ENCODE measurements at regions not wholly inside any gene's neighbourhood (a gene's known extent, or its start where the extent isn't known, plus 50 kb on each side); places are given as distances from the start of the nearest gene placed in this dataset.
A peak's percentile ranks its signal among the peaks of the same experiment; 100 is the strongest.
"Not testable (repeated sequence)": the region's sequence is repeated elsewhere in the genome, so short reads cannot be mapped to it uniquely, and the experiment has no call there.

DNA sequence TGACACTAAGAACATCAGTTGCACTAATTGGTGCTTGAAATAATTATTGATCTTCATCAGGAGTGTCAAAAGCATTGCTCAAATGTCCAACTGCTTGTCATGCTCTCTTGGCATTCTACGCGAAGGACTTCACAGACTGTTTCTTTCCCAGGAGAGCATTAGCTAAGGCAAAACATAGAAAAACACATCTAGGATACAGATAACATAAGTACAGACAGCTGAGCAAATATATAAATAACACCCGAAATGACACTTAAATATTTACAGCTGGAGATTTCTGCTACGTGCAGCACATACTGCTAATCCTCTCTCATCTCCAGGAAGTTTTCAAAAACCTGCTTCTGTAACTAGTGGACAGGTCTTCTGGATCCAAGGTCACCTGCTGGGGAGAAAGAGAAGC is 120.0 kb upstream of the PRMT8 start:
- DNase-seq = peak; percentile 86

DNA sequence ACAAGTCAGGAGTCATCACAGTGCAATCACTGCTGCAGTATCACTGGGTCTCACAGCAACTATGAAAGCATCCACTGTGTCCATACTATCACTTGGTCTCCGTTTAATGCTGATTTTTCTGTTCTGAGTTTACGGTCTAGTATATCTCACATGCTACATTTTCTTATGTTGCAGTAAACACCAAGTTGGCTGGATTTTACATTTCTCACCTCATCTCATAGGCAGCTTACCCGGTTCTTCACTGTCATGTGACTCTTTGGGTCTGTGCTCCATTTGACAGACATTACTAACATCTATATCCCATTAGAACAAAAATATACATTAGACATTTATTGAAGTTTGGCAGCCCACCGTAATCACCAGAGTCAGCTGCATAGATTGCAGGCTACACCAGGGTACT is 115.7 kb upstream of the PRMT8 start:
- DNase-seq = no peak

GRCh38 chr12:3376779-3377455 is 114.1 kb upstream of the PRMT8 start:
- DNase-seq = no peak

DNA sequence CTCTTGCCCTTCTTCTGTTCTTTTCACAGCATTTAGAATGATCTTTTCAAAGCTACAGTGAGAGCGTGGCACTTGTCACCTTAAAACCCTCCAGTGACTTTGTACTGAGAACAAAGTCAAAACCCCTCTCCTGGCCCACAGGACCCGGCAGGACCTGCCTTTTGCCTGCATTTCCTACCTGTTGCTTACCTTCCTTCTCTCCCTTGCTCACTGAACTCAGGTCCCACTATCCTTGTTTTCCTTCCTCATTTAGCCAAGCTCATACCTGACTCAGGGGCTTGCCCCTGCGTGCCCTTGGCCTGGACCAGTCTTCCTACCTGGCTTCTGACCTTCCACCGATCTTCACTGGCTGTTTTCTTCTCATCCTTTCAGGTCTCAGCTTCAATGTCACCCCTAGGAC is 112.3 kb upstream of the PRMT8 start:
- DNase-seq = no peak

DNA sequence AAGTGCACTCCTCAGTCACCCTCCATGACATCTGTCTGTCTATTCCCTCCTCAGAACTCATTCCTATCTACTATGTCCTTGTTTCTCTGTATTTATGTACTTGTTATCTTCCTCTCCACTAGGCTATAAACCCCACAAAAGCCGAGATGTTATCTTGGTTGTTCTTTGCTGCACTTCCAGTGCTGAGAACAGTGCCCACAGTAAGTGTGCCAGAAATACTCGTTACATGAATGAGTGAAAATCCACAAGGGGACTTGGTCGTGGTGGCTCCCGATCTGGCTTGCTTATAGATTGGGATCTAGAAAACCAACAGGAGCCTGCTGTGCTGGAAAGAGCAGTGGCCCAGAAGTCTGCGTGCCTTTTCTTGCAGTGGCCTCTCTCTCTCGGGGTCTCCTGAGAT is 111.9 kb upstream of the PRMT8 start:
- DNase-seq = peak; percentile 49

DNA sequence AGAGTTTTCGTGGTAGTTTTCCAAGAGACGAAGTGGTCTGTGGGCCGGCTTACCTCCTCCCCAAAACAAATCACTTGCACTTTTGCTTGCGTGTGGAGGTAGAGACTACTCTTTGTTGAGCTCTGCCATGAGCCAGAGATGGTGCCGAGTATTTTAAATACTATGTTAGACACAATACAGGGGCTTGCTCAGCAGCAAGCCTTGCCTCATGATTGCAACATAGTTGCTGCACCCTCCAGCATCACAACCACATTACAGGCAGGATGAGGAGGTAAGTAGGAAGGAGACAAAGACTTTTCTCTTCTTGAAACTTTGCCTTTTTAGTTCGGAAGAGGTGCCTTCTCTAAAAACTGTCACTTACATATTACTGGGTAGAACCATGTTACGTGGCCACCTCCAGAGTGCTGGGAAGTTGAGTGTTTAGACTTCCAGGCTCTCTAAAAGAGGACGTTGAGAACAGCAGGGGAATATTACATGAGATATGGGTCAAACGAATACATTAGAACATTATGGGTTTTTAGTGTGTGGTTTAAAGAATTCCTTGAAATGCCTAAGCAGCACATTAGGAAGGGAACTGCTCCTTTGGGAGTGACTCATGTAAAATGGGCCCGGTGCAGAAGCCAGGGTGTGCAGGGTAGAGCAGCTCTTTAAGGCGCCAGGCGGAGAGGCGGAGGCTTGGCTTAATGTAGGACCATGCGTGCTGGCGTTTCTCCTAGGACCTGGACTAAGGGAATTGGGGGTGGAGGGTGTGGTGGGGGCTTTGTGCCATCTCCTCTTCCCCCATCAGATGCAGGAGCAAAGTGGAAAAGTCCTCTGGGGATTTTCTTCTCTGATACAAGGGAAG is 110.6 kb upstream of the PRMT8 start:
- no peak for DNase-seq

DNA sequence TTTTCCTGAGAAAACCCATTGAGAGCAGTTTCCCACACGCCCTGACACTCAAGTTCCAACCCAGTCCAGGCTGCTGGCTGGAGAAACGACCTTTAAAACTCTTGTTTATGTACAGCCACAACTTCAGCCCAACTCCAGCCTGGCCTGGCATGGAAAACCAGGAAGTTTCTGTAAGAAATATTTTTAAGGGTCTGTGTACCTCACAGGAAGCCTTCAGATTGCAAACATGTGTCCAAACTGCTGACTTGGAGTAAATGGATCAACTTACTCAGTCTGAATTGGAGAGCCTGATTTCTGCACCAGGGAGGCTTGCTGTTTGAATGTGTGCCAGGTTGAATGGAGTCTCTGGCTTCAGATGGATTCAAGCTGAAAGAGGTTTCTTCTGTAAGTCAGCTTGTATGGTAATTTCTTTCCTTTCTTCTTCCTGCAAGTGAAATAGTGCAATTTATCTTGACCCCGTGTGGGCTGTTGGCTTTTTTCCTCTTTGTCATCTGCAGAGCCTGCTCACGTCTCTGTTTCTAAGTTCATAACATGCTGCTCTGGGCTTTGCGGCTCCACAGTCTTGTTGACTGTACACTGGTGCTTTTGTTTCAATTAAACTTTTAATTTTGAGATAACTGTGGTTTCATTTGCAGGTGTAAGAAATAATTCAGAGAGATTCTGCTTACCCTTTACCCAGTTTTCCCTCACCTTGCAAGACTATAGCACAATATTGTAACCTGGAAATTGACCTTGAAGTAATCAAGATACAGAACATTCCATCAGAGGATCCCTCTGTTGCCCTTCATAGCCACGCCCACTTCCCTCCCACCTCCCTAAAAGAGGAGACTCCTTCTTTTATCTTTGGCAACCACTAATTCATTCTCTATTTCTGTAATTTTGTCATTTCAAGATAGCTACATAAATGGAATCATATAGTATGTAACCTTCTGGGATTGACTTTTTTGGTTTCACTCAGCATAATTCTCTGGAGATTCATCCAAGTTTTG is 109.7 kb upstream of the PRMT8 start:
- peak; percentile 72 for DNase-seq

- no peak for DNase-seq
Observed at GRCh38 chr12:3389986-3390385, 101.0 kb upstream of the PRMT8 start.

GRCh38 chr12:3397596-3397995 is 93.4 kb upstream of the PRMT8 start:
- not testable (repeated sequence) for DNase-seq

DNA sequence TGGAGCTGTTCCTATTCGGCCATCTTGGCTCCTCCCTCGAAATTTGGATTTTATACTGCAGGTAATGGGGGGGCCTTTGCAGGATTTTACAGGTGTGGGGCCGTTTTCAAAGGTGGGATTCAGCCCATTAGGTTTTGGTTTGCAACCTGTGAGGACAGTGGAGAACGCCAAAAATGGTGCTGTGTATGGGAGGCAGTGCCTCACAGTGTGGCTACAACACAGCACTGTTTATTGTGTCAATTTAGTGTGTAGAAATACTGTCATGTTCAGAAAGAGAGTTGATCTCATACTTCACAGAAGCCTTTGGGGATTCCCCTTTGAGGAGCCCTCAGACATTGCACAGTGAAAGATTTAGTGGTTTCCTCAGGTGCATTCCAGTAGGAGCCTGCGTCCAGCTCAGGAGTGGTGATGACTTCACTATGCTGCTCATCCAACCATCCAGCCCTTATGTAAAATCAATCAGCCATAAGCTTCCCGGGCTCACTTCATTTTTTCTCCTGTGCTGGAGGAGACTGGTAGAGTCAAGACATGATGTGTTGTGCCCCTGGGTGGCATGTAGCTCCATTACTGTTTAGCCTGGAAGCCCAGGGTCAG is 92.7 kb upstream of the PRMT8 start:
- no peak for DNase-seq

DNA sequence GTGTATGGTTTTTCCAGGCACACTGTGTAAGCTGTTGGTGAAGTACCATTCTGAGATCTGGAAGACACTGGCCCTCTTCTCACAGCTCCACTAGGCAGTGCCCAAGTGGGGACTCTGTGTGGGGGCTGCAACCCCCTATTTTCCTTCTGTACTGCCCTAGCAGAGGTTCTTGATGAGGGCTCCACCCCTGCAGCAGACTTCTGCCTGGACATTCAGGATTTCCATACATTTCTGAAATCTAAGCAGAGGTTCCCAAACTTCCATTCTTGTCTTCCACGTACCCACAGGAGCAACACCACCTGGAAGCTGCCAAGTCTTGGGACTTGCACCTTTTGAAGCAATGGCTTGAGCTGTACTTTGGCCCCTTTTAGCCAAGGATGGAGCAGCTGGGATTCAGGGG is 85.2 kb upstream of the PRMT8 start:
- DNase-seq = no peak

DNA sequence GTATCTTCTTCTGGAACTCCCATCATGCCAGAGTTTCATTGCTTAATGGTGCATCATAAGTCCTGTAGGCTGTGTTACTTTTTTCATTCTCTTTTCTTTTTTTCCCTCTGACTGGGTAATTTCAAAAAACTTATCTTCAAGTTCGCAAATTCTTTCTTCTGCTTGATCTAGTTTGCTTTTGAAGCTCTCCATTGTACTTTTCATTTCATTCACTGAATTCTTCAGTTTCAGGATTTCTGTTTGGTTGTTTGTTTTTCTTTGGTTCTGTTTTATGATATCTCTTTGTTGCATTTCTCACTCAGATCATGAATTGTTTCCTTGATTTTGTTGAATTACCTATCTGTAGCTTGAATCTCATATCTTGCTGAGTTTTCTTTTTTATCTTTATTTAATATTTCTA is 83.3 kb upstream of the PRMT8 start:
- DNase-seq = no peak

DNA sequence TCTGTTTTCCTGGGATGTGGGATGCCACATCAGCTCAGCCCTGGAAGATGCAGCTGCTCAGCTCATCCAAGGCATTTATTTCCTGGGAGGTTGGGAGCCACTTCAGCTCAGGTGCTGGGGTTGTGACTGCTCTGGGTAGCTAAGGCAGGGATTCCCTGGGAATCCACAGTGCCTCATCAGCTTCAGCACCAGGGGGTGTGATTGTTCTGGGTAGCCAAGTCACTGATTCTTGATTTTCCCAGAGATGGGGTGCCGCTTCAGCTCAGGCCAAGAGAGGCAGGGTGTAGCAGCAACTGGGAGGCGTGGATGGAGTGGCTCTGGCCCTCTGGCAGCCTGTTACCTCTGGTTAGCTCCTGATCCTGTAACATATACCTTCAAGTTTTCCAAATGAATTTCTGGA is 81.3 kb upstream of the PRMT8 start:
- DNase-seq = no peak

GRCh38 chr12:3416159-3416558 is 74.8 kb upstream of the PRMT8 start:
- DNase-seq = no peak

- peak; percentile 42 for DNase-seq
Observed at GRCh38 chr12:3416670-3417069, 74.3 kb upstream of the PRMT8 start.

DNA sequence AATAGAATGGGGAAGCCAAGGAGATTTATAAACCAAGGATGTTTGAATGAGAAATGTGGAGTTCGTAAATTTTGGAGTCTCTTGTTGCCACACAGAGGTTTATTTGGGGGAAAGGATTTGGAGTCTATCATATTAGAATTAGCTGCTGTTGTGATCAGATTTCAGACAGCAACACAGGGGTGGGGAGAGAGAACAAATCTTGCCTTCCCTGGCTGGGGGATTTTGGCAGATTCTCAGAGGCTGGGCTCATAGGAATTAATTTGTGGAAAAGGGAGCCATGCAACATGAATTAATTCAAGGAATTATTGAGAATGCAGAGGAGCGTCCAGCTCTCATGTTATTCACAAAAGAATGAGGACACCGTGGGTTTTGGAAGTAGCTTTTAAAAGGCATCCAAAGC is 73.9 kb upstream of the PRMT8 start:
- no peak for DNase-seq

DNA sequence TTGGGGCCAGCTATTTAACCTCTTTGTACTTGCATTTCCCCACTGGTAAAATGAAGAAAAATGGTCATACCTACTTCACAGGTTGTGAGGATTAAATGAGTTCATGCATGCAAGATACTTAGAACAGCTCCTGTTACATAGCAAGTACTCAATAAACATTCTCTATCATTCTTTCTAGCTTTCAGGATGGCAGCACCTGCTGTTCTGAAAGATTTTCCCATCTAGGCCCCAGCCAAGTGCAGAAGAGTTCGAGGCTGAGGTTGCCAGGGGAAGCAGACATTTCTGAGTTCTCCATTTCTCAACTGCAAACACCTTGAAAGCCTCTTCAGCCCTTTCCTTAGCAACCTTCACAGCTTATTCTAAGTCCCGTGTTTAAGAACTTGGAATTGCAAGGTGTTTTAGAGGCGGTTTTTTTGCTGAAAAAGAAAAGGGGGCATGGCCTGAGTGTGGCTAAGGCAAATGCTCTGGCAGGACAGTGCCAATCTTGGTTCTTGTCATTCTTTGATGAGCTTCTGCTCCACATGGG is 73.0 kb upstream of the PRMT8 start:
- peak; percentile 88 for DNase-seq

DNA sequence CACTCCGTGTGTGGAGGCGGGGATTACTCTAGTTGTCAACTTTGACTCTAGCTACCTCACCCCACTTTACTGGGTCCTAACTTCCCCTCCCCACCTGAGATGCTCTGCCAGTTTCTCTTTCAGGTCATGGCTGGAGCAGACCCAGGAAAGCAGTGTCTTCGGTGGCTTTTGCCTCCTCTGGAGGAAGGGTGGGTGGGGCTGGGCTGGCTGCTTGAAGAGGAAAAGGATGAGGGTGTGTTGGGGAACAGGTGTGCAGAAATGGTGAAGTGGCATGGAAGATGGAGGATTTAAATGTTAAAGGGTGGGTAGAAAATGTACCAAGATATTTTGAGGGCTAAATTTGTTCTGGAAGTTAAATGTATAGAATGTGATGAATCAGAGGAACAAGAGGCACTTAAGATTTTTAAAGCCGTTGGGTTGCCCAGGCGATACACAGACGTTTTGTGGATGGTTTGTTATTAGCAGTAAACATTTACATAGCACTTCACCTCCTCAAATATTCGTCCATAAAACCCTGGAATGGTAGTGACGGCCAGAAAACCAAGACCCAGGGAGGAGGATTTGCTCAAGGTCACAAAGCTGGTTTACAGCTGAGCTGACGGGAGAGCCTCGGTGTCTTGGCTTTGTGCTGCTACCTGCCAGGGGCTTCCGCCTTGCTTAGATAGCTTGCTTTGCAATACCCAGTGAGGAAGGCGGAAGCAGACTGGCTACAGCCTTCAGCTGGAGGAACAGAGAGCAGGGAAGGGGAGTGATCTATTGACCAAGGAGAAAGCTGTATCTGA is 72.2 kb upstream of the PRMT8 start:
- peak; percentile 98 for DNase-seq

DNA sequence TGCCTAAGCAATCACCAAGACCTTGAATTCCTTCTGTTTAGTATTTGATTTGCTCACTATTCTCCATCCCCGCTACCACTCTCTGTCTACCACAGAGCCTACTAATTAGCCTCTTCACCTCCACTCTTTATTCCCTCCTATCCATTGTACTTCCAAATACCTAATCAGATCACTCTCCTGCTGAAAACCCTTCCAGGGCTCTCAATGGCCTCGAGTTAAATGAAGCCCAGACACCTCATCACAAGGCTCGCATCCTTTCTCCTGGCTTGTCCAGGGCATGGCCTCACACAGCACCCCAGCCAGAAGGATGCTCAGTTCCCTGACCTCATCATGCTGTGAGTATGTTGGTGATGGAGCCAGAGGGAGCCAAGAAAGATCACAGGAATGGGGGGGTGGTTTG is 71.4 kb upstream of the PRMT8 start:
- DNase-seq = peak; percentile 71

DNA sequence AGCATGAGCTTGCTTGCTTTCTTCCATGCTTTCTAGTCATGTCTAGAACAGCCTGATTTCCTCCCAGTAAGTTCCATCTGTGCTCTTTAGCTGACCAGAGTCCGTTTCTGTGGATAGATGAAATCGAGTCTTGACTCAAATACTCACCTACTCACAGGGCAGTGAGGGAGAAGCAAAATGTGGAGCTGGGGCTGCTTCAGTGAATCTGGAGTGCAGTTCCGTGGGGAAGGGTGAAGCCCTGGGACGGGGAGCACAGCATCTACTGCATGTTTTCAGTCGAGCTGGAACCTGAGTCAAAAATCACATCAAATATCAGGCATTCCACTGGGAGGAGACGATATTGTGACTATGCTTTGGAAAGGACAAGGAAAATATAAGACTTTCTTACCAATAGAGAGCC is 70.3 kb upstream of the PRMT8 start:
- DNase-seq = peak; percentile 50

GRCh38 chr12:3421191-3421978 is 69.6 kb upstream of the PRMT8 start:
- DNase-seq = peak; percentile 69
